GM12872 (cell line): ENCODE measurements at regions not wholly inside any gene's neighbourhood (a gene's known extent, or its start where the extent isn't known, plus 50 kb on each side); places are given as distances from the start of the nearest gene placed in this dataset.

ENCODE experiments used
- CTCF ChIP-seq: IDR thresholded peaks from 3 replicates; pipeline ENCODE4 v1.5.1; 2011; ENCODE audit warnings: low read depth, mild to moderate bottlenecking, low read length, moderate library complexity; ENCODE audit not compliant: insufficient read depth

- TF ChIP-seq CTCF, result no peak
These were observed 337.5 kb downstream of the ZSWIM6 start for GRCh38 chr5:61669531-61669930.

- TF ChIP-seq CTCF, result no peak
These were observed 338.9 kb downstream of the ZSWIM6 start for GRCh38 chr5:61670941-61671340.

- no peak for TF ChIP-seq CTCF
These were observed 341.1 kb downstream of the ZSWIM6 start for GRCh38 chr5:61673007-61673735.

- no peak for TF ChIP-seq CTCF
These were observed 342.3 kb downstream of the ZSWIM6 start for GRCh38 chr5:61674378-61674777.

- no peak for TF ChIP-seq CTCF
These were observed 343.1 kb downstream of the ZSWIM6 start for GRCh38 chr5:61675015-61675692.

- TF ChIP-seq CTCF, result no peak
These were observed 345.2 kb downstream of the ZSWIM6 start for GRCh38 chr5:61677220-61677619.

- no peak for TF ChIP-seq CTCF
These were observed 346.9 kb downstream of the ZSWIM6 start for GRCh38 chr5:61678966-61679365.
